WTC11 (cell line): ENCODE measurements at regions not wholly inside any gene's neighbourhood (a gene's known extent, or its start where the extent isn't known, plus 50 kb on each side); places are given as distances from the start of the nearest gene placed in this dataset.

ENCODE experiments used
- TF ChIP-seq, protein P1 (sequence below): sonication (generic); formaldehyde crosslinking; IDR thresholded peaks from 2 replicates; pipeline ENCODE4 v1.8.0; 2022; ENCODE audit warnings: mild to moderate bottlenecking, missing genetic modification reagents
- TF ChIP-seq, protein P2 (sequence below): fragments of 200-600 bp; IDR thresholded peaks from 2 replicates; pipeline ENCODE4 v1.8.0; 2022; ENCODE audit warnings: antibody characterized with exemption
- TF ChIP-seq, protein P3 (sequence below): sonication (generic); formaldehyde crosslinking; IDR thresholded peaks from 2 replicates; pipeline ENCODE4 v1.8.1; 2022; ENCODE audit warnings: low read depth, missing genetic modification reagents, borderline replicate concordance

DNA sequence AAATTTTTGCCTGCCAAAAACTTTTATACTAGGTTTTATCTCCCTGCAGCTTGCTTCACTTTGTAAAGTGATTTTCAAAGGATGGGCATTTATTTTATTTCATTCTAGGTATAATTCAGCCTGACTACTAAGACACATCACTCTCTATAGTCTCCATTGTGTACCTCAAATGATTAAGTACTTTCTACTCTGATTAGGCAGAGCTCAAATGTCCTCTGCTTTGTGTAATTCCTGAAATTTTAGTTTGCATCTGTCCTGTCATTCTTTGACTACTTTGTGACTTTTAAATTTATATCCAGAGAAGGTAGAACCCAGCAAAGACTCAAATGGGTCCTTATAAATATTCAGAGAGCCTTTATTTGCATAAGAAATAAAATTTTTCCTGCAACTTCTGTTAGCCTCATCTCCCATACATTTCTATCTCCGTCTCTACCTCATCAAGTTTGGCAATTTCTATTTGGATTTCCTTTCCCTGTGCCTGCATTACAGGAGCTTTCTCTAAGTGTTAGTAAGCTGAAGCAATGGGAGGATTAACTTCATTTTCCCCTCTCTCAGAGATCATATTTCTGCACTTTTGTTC, 1038.0 kb upstream of the ATXN8OS start:
- TF ChIP-seq, protein P1, sequence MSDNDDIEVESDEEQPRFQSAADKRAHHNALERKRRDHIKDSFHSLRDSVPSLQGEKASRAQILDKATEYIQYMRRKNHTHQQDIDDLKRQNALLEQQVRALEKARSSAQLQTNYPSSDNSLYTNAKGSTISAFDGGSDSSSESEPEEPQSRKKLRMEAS (CRISPR knock-in tag): no peak
- TF ChIP-seq, protein P2, sequence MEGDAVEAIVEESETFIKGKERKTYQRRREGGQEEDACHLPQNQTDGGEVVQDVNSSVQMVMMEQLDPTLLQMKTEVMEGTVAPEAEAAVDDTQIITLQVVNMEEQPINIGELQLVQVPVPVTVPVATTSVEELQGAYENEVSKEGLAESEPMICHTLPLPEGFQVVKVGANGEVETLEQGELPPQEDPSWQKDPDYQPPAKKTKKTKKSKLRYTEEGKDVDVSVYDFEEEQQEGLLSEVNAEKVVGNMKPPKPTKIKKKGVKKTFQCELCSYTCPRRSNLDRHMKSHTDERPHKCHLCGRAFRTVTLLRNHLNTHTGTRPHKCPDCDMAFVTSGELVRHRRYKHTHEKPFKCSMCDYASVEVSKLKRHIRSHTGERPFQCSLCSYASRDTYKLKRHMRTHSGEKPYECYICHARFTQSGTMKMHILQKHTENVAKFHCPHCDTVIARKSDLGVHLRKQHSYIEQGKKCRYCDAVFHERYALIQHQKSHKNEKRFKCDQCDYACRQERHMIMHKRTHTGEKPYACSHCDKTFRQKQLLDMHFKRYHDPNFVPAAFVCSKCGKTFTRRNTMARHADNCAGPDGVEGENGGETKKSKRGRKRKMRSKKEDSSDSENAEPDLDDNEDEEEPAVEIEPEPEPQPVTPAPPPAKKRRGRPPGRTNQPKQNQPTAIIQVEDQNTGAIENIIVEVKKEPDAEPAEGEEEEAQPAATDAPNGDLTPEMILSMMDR: no peak
- TF ChIP-seq, protein P3, sequence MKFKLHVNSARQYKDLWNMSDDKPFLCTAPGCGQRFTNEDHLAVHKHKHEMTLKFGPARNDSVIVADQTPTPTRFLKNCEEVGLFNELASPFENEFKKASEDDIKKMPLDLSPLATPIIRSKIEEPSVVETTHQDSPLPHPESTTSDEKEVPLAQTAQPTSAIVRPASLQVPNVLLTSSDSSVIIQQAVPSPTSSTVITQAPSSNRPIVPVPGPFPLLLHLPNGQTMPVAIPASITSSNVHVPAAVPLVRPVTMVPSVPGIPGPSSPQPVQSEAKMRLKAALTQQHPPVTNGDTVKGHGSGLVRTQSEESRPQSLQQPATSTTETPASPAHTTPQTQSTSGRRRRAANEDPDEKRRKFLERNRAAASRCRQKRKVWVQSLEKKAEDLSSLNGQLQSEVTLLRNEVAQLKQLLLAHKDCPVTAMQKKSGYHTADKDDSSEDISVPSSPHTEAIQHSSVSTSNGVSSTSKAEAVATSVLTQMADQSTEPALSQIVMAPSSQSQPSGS (CRISPR knock-in tag): no peak
